ENCODE measurements at regions not wholly inside any gene's neighbourhood (a gene's known extent, or its start where the extent isn't known, plus 50 kb on each side); places are given as distances from the start of the nearest gene placed in this dataset.
"Not testable (repeated sequence)": the region's sequence is repeated elsewhere in the genome, so short reads cannot be mapped to it uniquely, and the experiment has no call there.

GRCh38 chr4:66849596-66849995 lies 695.7 kb downstream of the CENPC start:
- no peak for FAIRE-seq
- no peak for DNase-seq (ENCODE audit: low spot score)

- FAIRE-seq (no peak), DNase-seq (ENCODE audit: low spot score) (no peak)
Observed at GRCh38 chr4:66842724-66843088, 702.6 kb downstream of the CENPC start.

- FAIRE-seq (no peak), DNase-seq (ENCODE audit: low spot score) (no peak)
Observed at GRCh38 chr4:66842026-66842723, 703.1 kb downstream of the CENPC start.

GRCh38 chr4:66840178-66840577 lies 705.1 kb downstream of the CENPC start:
- no peak for FAIRE-seq

GRCh38 chr4:66837279-66837922 lies 707.9 kb downstream of the CENPC start:
- no peak for DNase-seq (ENCODE audit: low spot score)
- FAIRE-seq: no peak

More at GRCh38 chr4:66840178-66840577, 705.1 kb downstream of the CENPC start:
- DNase-seq (ENCODE audit: low spot score): no peak

- DNase-seq (ENCODE audit: low spot score): no peak
- no peak for FAIRE-seq
Observed at GRCh38 chr4:66829310-66829709, 716.0 kb downstream of the CENPC start.

GRCh38 chr4:66820681-66821080 lies 724.6 kb downstream of the CENPC start:
- FAIRE-seq: no peak

GRCh38 chr4:66814277-66814676 lies 731.0 kb downstream of the CENPC start:
- FAIRE-seq: no peak

More at GRCh38 chr4:66820681-66821080, 724.6 kb downstream of the CENPC start:
- DNase-seq (ENCODE audit: low spot score): no peak

GRCh38 chr4:66805582-66805981 lies 739.7 kb downstream of the CENPC start:
- no peak for FAIRE-seq
- DNase-seq (ENCODE audit: low spot score): no peak

More at GRCh38 chr4:66814277-66814676, 731.0 kb downstream of the CENPC start:
- DNase-seq (ENCODE audit: low spot score): no peak

- FAIRE-seq (no peak), DNase-seq (ENCODE audit: low spot score) (no peak)
Observed at GRCh38 chr4:66804979-66805378, 740.3 kb downstream of the CENPC start.

- DNase-seq (ENCODE audit: low spot score) (no peak), FAIRE-seq (no peak)
Observed at GRCh38 chr4:66797608-66798007, 747.7 kb downstream of the CENPC start.

- FAIRE-seq (no peak), DNase-seq (ENCODE audit: low spot score) (no peak)
Observed at GRCh38 chr4:66795724-66796123, 749.6 kb downstream of the CENPC start.

GRCh38 chr4:66794390-66795034 lies 750.8 kb downstream of the CENPC start:
- no peak for DNase-seq (ENCODE audit: low spot score)
- FAIRE-seq: no peak

GRCh38 chr4:66791686-66792085 lies 753.6 kb downstream of the CENPC start:
- no peak for FAIRE-seq
- DNase-seq (ENCODE audit: low spot score): no peak

GRCh38 chr4:66785479-66785878 lies 759.8 kb downstream of the CENPC start:
- FAIRE-seq: no peak
- DNase-seq (ENCODE audit: low spot score): no peak

GRCh38 chr4:66782751-66783150 lies 762.6 kb downstream of the CENPC start:
- not testable (repeated sequence) for FAIRE-seq; DNase-seq (ENCODE audit: low spot score)

GRCh38 chr4:66777097-66777496 lies 768.2 kb downstream of the CENPC start:
- DNase-seq (ENCODE audit: low spot score): no peak
- FAIRE-seq: no peak

GRCh38 chr4:66769441-66769840 lies 775.9 kb downstream of the CENPC start:
- no peak for FAIRE-seq
- DNase-seq (ENCODE audit: low spot score): no peak

- FAIRE-seq (no peak), DNase-seq (ENCODE audit: low spot score) (no peak)
Observed at GRCh38 chr4:66767442-66767841, 777.9 kb downstream of the CENPC start.

- DNase-seq (ENCODE audit: low spot score): no peak
- FAIRE-seq: no peak
Observed at GRCh38 chr4:66766557-66766956, 778.7 kb downstream of the CENPC start.

GRCh38 chr4:66750273-66750672 lies 795.0 kb downstream of the CENPC start:
- no peak for DNase-seq (ENCODE audit: low spot score)
- no peak for FAIRE-seq

GRCh38 chr4:66746918-66747317 lies 798.4 kb downstream of the CENPC start:
- DNase-seq (ENCODE audit: low spot score); FAIRE-seq: not testable (repeated sequence)

GRCh38 chr4:66741081-66741480 lies 804.2 kb downstream of the CENPC start:
- DNase-seq (ENCODE audit: low spot score) (no peak), FAIRE-seq (no peak)

Data from RCC 7860 (cell line).